HG03039 (cell line): ENCODE measurements at regions not wholly inside any gene's neighbourhood (a gene's known extent, or its start where the extent isn't known, plus 50 kb on each side); places are given as distances from the start of the nearest gene placed in this dataset.
A peak's percentile ranks its signal among the peaks of the same experiment; 100 is the strongest.

Experiments
- ATAC-seq: cut with Tn5 transposase; IDR thresholded peaks from one replicate; pipeline ENCODE4 v1.9.1; 2021; ENCODE audit warnings: mild to moderate bottlenecking, moderate library complexity; ENCODE audit not compliant: unreplicated experiment

DNA sequence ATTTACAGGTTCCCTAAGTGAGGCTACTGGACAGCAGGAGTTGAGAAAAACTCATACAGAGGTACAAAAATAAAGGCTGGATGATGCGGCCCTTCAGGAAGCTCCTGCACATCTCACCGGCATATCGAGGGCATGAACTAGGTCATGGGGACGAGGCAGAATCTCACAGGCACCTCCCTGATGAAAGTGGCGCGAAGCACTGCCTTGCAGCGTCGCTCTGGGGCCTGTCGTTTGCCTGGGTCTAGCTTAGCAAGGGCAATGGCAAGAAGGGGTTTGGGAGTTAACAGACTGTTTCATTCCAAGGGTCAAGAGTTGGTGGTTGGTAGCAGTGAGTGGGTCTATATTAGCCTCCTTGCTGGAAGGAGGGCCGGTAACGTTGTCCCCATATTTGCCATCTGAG lies 103.5 kb upstream of the IRF2BP2 start:
- no peak for ATAC-seq

GRCh38 chr1:234712891-234713305 lies 102.9 kb upstream of the IRF2BP2 start:
- no peak for ATAC-seq

DNA sequence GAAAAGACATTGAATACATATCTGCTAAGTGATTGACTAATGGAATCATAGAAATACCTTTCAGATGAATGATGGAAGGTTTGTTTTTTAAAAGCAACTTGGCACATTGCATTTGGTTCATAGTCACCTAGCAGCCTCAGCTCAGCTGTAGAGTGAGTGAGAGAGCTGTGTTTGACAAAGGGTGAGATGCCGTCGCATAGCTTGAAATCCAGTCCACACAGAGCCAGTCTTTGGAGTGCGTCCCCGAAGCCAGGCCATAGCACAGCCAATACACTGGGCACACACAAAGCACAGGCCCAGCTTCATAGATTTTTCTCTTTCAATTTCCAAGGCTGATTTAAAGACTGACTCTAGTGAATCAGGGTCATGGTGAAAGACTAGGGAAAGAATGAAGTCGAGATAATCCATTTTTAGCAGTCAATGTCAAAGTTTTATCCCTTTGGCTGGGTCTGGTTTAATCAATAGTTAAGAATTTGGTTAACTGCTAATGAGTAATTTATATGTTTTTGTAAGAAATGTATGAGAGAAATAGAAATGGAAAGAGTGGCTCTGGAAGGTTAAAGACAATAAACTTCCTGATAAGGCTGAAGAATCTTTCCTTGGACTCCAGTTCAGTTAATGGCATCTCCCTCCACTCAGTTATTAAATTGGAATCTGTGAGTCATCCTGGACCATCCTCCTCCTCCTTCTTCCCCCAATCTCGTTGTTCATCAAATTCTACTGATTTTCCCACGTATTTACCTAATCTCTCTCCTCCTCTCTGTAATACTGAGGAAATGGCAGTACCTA lies 101.2 kb upstream of the IRF2BP2 start:
- ATAC-seq, result no peak

GRCh38 chr1:234710381-234710780 lies 100.4 kb upstream of the IRF2BP2 start:
- ATAC-seq, result no peak

GRCh38 chr1:234709473-234710228 lies 99.7 kb upstream of the IRF2BP2 start:
- no peak for ATAC-seq

- no peak for ATAC-seq
Measured at GRCh38 chr1:234708700-234709395, 98.9 kb upstream of the IRF2BP2 start.

DNA sequence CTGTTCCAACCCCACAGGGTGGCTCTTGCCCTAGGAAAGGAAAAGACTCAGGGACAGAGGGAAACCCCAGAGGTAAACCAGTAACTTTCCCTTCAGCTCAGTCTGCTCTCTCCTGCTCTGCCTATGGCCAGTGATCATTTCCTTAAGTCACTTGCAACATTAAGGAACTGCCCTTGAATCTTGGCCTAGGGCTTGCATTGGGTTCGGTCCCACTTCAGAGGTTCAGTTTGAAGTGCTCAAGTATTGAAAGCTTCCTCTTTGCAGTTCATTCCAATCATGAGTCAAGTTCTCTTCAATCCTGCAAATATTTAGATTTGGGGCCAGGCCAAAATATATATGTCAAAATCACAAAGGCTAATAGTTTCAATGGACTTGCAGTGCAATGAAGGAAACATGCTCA lies 97.7 kb upstream of the IRF2BP2 start:
- ATAC-seq, result no peak

GRCh38 chr1:234706931-234707330 lies 97.0 kb upstream of the IRF2BP2 start:
- ATAC-seq, result no peak

- no peak for ATAC-seq
Measured at GRCh38 chr1:234706199-234706598, 96.2 kb upstream of the IRF2BP2 start.

DNA sequence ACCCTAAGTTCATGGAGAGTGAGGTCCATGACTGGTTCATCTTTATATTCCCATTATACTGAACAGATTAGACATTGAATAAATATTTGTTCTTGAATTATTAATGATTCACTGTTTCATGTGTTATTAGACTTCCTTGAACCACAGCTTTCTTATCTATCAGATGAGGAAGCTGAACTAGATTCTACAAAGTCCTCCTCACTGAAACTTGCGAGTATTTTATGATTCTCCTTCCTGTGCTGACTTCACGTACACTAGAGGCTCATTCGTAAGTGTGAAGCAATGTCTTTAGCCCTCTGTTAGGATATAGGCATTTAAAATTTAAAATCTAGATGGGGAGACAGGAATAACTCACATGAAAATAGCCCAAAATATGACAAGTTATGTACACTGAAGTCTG lies 95.6 kb upstream of the IRF2BP2 start:
- no peak for ATAC-seq

- ATAC-seq, result no peak
Measured at GRCh38 chr1:234704106-234704887, 94.3 kb upstream of the IRF2BP2 start.

- no peak for ATAC-seq
Measured at GRCh38 chr1:234702342-234703000, 92.5 kb upstream of the IRF2BP2 start.

- ATAC-seq, result no peak
Measured at GRCh38 chr1:234701737-234702341, 91.9 kb upstream of the IRF2BP2 start.

DNA sequence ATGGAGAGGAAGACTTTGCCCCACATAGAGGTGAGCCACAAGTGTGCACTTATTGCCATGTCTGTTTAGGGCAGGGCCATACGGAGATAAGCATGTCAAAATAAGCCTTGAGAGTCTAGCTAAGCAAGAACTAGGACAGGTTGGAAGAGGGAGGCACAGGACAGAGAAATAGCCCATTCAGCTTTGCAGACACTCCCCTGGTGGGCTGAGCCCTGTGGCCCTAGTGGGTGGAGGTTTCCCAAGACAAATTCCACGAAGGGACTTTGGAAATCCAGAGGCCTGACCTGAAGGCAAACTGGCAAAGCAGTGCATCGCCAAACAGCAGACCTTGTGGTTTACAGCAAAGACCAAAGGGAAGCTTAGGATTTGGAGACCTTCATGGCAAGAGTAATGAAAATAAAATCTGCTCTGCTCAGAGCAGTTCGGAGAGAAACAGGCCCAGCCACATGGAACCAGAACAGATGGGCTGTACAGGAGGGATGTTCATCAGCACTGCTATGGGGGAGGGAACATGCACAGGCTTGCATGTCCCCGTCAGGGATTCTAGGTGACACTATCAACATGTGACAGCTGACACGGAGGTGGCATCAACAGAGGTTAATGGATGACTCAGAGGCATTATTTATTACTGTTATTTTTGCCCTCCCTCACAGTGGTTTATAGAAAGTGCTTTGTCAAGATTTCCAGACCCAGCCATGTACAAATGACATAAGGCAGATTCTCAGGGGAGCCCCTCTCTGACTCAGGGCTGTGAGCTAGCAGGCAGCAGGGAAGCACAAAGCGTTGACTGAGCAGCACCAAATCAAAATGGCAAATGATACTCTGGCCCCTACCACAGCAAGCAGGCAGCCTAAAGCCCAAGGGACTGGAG lies 90.1 kb upstream of the IRF2BP2 start:
- ATAC-seq, result peak; percentile 43

DNA sequence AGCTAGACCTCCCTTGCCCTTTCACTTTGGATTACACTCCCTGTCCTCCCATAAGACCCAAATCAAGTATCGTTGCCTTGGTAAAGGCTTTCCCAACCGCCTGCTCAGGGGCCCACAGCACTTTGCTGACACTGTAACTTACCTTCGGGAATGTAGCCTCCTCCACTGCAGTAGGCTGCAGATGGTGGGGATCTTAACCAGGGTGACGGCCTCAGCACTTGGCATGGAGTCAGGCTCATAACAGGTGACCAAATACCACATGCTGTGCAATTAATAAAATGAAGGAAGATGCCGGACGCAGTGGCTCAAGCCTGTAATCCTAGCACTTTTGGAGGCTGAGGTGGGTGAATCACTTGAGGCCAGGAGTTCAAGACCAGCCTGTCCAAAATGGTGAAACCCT lies 88.7 kb upstream of the IRF2BP2 start:
- no peak for ATAC-seq

DNA sequence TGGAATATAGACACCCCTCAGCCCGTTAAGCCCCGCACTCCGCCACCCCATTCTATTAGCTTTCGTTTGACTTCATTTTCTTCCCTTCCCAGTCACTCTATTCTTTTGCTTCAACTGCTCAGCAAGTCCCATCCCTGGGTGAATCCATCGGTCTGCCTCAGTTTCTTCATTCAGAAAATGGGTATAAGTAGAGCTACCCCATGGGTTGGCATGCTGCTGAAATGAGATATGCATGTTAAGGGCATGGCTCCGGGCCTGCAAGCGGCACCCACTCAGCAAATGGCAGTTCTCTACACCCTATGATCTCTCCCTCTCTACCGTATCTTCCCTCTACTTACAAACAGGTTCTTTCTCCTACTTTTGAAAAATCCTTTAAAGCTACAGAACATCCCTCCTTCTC lies 87.8 kb upstream of the IRF2BP2 start:
- no peak for ATAC-seq

GRCh38 chr1:234697015-234697414 lies 87.0 kb upstream of the IRF2BP2 start:
- ATAC-seq, result no peak

DNA sequence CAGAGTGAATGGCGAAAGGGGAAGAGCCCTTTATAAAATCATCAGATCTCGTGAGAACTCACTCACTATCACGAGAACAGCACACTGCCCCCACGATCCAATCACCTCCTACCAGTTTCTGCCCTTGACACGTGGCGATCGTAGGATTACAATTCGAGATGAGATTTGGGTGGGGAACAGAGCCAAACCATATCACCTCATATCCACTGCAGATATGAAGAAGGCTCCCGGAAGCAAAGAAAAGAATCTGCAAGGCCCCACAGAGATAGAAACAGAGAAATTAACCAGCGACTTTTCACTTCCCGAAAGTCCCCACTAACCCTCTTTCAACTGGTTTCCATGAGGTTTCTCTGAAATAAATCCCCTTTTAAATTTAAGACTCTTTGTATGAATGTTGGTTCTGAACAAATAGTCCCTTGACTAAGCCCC lies 86.2 kb upstream of the IRF2BP2 start:
- ATAC-seq, result no peak

DNA sequence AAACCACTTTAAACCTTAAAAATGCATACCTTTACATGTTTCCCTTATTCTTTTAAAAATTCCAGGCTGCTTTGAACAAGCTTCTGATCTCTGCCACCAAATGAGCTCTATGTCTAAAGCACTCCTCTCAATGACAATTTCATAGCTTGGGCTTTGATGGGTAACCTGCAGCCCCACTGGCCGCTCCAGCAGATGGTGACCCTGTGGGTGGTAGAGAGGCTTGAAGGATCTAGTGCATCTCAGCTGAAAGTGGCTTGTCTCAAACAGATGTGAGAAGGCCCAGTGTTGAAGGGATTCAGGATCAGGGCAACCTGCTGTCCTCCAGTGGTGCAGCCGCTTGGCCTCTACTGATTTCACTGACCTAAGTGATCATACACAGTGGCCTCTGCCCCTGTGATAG lies 84.7 kb upstream of the IRF2BP2 start:
- no peak for ATAC-seq
